ENCODE measurements at regions not wholly inside any gene's neighbourhood (a gene's known extent, or its start where the extent isn't known, plus 50 kb on each side); places are given as distances from the start of the nearest gene placed in this dataset.

GRCh38 chr12:53825246-53826081, 73.7 kb upstream of the CISTR start (continued):
- TF ChIP-seq BCL3 (IDR thresholded peaks at IDR 0.05) (no peak), HDAC2 (IDR thresholded peaks at IDR 0.05) (no peak), RARB (CRISPR knock-in tag; IDR thresholded peaks at IDR 0.05) (peak; percentile 66; the same call in 1 of the 2 replicates), PHF8 (IDR thresholded peaks at IDR 0.05; ENCODE audit: borderline replicate concordance, low read depth) (no peak), BHLHE40 (IDR thresholded peaks at IDR 0.05; ENCODE audit: low read depth, low read length) (no peak), ESRRA (IDR thresholded peaks at IDR 0.05; ENCODE audit: borderline replicate concordance, low read length) (no peak), NFE2L2 (conservative IDR thresholded peaks at IDR 0.05; ENCODE audit: low read length) (no peak), SREBF2 (IDR thresholded peaks at IDR 0.05) (no peak), TFCP2L1 (CRISPR knock-in tag; IDR thresholded peaks at IDR 0.05) (no peak), CTCF (IDR thresholded peaks at IDR 0.05) (no peak), MAZ (IDR thresholded peaks at IDR 0.05; ENCODE audit: borderline replicate concordance, low read depth, low read length) (no peak), HMGXB4 (CRISPR knock-in tag; IDR thresholded peaks at IDR 0.05; ENCODE audit: borderline replicate concordance) (no peak), PBX3 (IDR thresholded peaks at IDR 0.05) (0 out of 2 replicates have a peak, but pooled peaks have one; percentile 62), E2F6 (IDR thresholded peaks at IDR 0.05; ENCODE audit: borderline replicate concordance, low read depth) (peak; percentile 28; the same call in 1 of the 2 replicates), HEYL (CRISPR knock-in tag; IDR thresholded peaks at IDR 0.05) (no peak), GATA3 (IDR thresholded peaks at IDR 0.05; ENCODE audit: borderline replicate concordance) (peak; percentile 90), RAD21 (conservative IDR thresholded peaks at IDR 0.05 in 1 of 2, IDR thresholded peaks at IDR 0.05 in 1 of 2) (peak; percentile 55 to 57), POLR2AphosphoS2 (conservative IDR thresholded peaks at IDR 0.05; ENCODE audit: low read length) (no peak), ZC3H11A (IDR thresholded peaks at IDR 0.05) (peak; percentile 25), CBX2 (IDR thresholded peaks at IDR 0.05; ENCODE audit: borderline replicate concordance, low read depth) (no peak), HOXB13 (CRISPR knock-in tag; IDR thresholded peaks at IDR 0.05; ENCODE audit: low read depth) (no peak), REST (IDR thresholded peaks at IDR 0.05) (no peak), EHF (CRISPR knock-in tag; IDR thresholded peaks at IDR 0.05) (no peak)

Measured in A549 (cell line).